ENCODE measurements at regions not wholly inside any gene's neighbourhood (a gene's known extent, or its start where the extent isn't known, plus 50 kb on each side); places are given as distances from the start of the nearest gene placed in this dataset.

- Histone ChIP-seq H3K4me3 (no peak overlapping the region), H3K27ac (no peak overlapping the region)
- DNase-seq (ENCODE audit: low spot score), result no peak
- TF ChIP-seq CTCF (IDR thresholded peaks at IDR 0.05), result no peak
Observed at GRCh38 chr2:19731515-19731914, 170.3 kb downstream of the TTC32 start.

- no peak overlapping the region for H3K4me3 ChIP-seq
- no peak overlapping the region for H3K27ac ChIP-seq
- no peak for TF ChIP-seq CTCF (IDR thresholded peaks at IDR 0.05)
- DNase-seq (ENCODE audit: low spot score), result no peak
Observed at GRCh38 chr2:19731037-19731436, 170.7 kb downstream of the TTC32 start.

- DNase-seq (ENCODE audit: low spot score), result no peak
- no peak overlapping the region for H3K4me3 ChIP-seq
- no peak for TF ChIP-seq CTCF (IDR thresholded peaks at IDR 0.05)
- H3K27ac ChIP-seq, result no peak overlapping the region
Observed at GRCh38 chr2:19728125-19728524, 173.7 kb downstream of the TTC32 start.

GRCh38 chr2:19725392-19725791 is 176.4 kb downstream of the TTC32 start:
- TF ChIP-seq CTCF (IDR thresholded peaks at IDR 0.05), result no peak
- Histone ChIP-seq H3K27ac (no peak overlapping the region), H3K4me3 (no peak overlapping the region)
- DNase-seq (ENCODE audit: low spot score), result no peak

- no peak overlapping the region for H3K4me3 ChIP-seq
- TF ChIP-seq CTCF (IDR thresholded peaks at IDR 0.05), result no peak
- no peak for DNase-seq (ENCODE audit: low spot score)
- H3K27ac ChIP-seq, result no peak overlapping the region
Observed at GRCh38 chr2:19723021-19723420, 178.8 kb downstream of the TTC32 start.

- Histone ChIP-seq H3K4me3 (no peak overlapping the region), H3K27ac (no peak overlapping the region)
- TF ChIP-seq CTCF (IDR thresholded peaks at IDR 0.05), result no peak
- no peak for DNase-seq (ENCODE audit: low spot score)
Observed at GRCh38 chr2:19722531-19722971, 179.2 kb downstream of the TTC32 start.

GRCh38 chr2:19720306-19720705 is 181.5 kb downstream of the TTC32 start:
- DNase-seq (ENCODE audit: low spot score), result no peak
- H3K27ac ChIP-seq, result no peak overlapping the region
- TF ChIP-seq CTCF (IDR thresholded peaks at IDR 0.05), result no peak
- no peak overlapping the region for H3K4me3 ChIP-seq
